AG08396 (cell line): ENCODE measurements at regions not wholly inside any gene's neighbourhood (a gene's known extent, or its start where the extent isn't known, plus 50 kb on each side); places are given as distances from the start of the nearest gene placed in this dataset.

Experiments used
- DNase-seq: peaks from one replicate; pipeline ENCODE4 v3.0.0; 2012; ENCODE audit warnings: low spot score, mixed read lengths

GRCh38 chr17:77907497-77908461, 50.7 kb upstream of the TNRC6C start:
- no peak for DNase-seq

- no peak for DNase-seq
Observed at GRCh38 chr17:77908501-77908900, 50.0 kb upstream of the TNRC6C start.
